Activated T-helper 1 cell treated with anti-CD3 and anti-CD28 coated beads, Interleukin-12 subunit alpha, Interleukin-12 subunit beta, Interleukin-2, Interleukin-4 antibody, amounts not matched to agents 30 ng/mL and 10 ng/mL and 1 ng/mL, durations not matched to agents 14 hours and 24 hours and 36 hours (primary cell): ENCODE measurements at regions not wholly inside any gene's neighbourhood (a gene's known extent, or its start where the extent isn't known, plus 50 kb on each side); places are given as distances from the start of the nearest gene placed in this dataset.
"Not testable (repeated sequence)": the region's sequence is repeated elsewhere in the genome, so short reads cannot be mapped to it uniquely, and the experiment has no call there.

ENCODE experiments used
- DNase-seq: peaks from one replicate; pipeline ENCODE4 v3.0.0; 2021; ENCODE audit warnings: low spot score
- H3K27ac Mint-ChIP-seq: one replicate; pipeline ENCODE4 v1.8.0; 2021; ENCODE audit warnings: mild to moderate bottlenecking, mixed read lengths
- H3K27me3 Mint-ChIP-seq: one replicate; pipeline ENCODE4 v1.8.0; 2022; ENCODE audit warnings: mild to moderate bottlenecking, moderate library complexity, mixed read lengths; ENCODE audit not compliant: insufficient read depth
- H3K36me3 Mint-ChIP-seq: one replicate; pipeline ENCODE4 v1.8.0; 2021; ENCODE audit warnings: low read depth, mixed read lengths
- H3K4me1 Mint-ChIP-seq: one replicate; pipeline ENCODE4 v1.8.0; 2021; ENCODE audit warnings: low read depth, mixed read lengths
- H3K4me3 Mint-ChIP-seq: one replicate; pipeline ENCODE4 v1.8.0; 2021; ENCODE audit warnings: mild to moderate bottlenecking, moderate library complexity, mixed read lengths
- H3K9me3 Mint-ChIP-seq: one replicate; pipeline ENCODE4 v1.8.0; 2021; ENCODE audit warnings: mixed read lengths
- intact Hi-C: fragments of 100-400 bp; cut with micrococcal nuclease; formaldehyde crosslinking; loops from one replicate; pipeline ENCODE4 v1.15.1; 2024

- DNase-seq, H3K4me1 Mint-ChIP-seq, H3K36me3 Mint-ChIP-seq, H3K27ac Mint-ChIP-seq, intact Hi-C loops, H3K4me3 Mint-ChIP-seq, H3K27me3 Mint-ChIP-seq, H3K9me3 Mint-ChIP-seq: not testable (repeated sequence)
Measured at GRCh38 chr5:163116618-163117017, 320.8 kb upstream of the CCNG1 start.

- intact Hi-C loops: no loop called here
Measured at GRCh38 chr5:163134061-163134460, 303.3 kb upstream of the CCNG1 start.

GRCh38 chr5:163135849-163136248 lies 301.5 kb upstream of the CCNG1 start:
- no peaks in the 10 kb centered on the region for H3K4me1 Mint-ChIP-seq

More at GRCh38 chr5:163134061-163134460, 303.3 kb upstream of the CCNG1 start:
- peaks cover 3% of the 10 kb centered on the region for H3K9me3 Mint-ChIP-seq
- H3K27me3 Mint-ChIP-seq: no peaks in the 10 kb centered on the region
- H3K4me1 Mint-ChIP-seq: no peaks in the 10 kb centered on the region
- no peak overlapping the region for H3K27ac Mint-ChIP-seq
- DNase-seq: no peak
- H3K4me3 Mint-ChIP-seq: no peak overlapping the region
- H3K36me3 Mint-ChIP-seq: no peaks in the 10 kb centered on the region

GRCh38 chr5:163161512-163161911 lies 275.9 kb upstream of the CCNG1 start:
- Mint-ChIP-seq H3K36me3 (no peaks in the 10 kb centered on the region), H3K9me3 (peaks cover 5% of the 10 kb centered on the region), H3K27ac (no peak overlapping the region), H3K27me3 (no peaks in the 10 kb centered on the region), H3K4me1 (no peaks in the 10 kb centered on the region), H3K4me3 (no peak overlapping the region)
- intact Hi-C loops: no loop called here
- no peak for DNase-seq

More at GRCh38 chr5:163135849-163136248, 301.5 kb upstream of the CCNG1 start:
- H3K27ac Mint-ChIP-seq: no peak overlapping the region
- no peaks in the 10 kb centered on the region for H3K27me3 Mint-ChIP-seq
- DNase-seq: no peak
- H3K9me3 Mint-ChIP-seq: peaks cover 8% of the 10 kb centered on the region
- no peak overlapping the region for H3K4me3 Mint-ChIP-seq
- intact Hi-C loops: no loop called here
- H3K36me3 Mint-ChIP-seq: no peaks in the 10 kb centered on the region

GRCh38 chr5:163162645-163163044 lies 274.8 kb upstream of the CCNG1 start:
- DNase-seq: no peak
- no peaks in the 10 kb centered on the region for H3K27me3 Mint-ChIP-seq
- no peaks in the 10 kb centered on the region for H3K4me1 Mint-ChIP-seq
- no peak overlapping the region for H3K27ac Mint-ChIP-seq
- H3K9me3 Mint-ChIP-seq: peaks cover 8% of the 10 kb centered on the region
- H3K4me3 Mint-ChIP-seq: no peak overlapping the region
- intact Hi-C loops: no loop called here
- no peaks in the 10 kb centered on the region for H3K36me3 Mint-ChIP-seq

GRCh38 chr5:163163858-163164257 lies 273.5 kb upstream of the CCNG1 start:
- Mint-ChIP-seq H3K27me3 (no peaks in the 10 kb centered on the region), H3K27ac (no peak overlapping the region), H3K4me3 (no peak overlapping the region)

GRCh38 chr5:163165277-163165676 lies 272.1 kb upstream of the CCNG1 start:
- no peaks in the 10 kb centered on the region for H3K36me3 Mint-ChIP-seq
- DNase-seq: no peak
- no peak overlapping the region for H3K27ac Mint-ChIP-seq
- peaks cover 25% of the 10 kb centered on the region for H3K9me3 Mint-ChIP-seq
- no peaks in the 10 kb centered on the region for H3K4me1 Mint-ChIP-seq
- H3K4me3 Mint-ChIP-seq: no peak overlapping the region
- H3K27me3 Mint-ChIP-seq: no peaks in the 10 kb centered on the region
- intact Hi-C loops: no loop called here

More at GRCh38 chr5:163163858-163164257, 273.5 kb upstream of the CCNG1 start:
- peaks cover 20% of the 10 kb centered on the region for H3K9me3 Mint-ChIP-seq
- intact Hi-C loops: no loop called here
- DNase-seq: no peak
- H3K36me3 Mint-ChIP-seq: no peaks in the 10 kb centered on the region
- no peaks in the 10 kb centered on the region for H3K4me1 Mint-ChIP-seq

- H3K27me3 Mint-ChIP-seq, H3K4me1 Mint-ChIP-seq, intact Hi-C loops: not testable (repeated sequence)
Measured at GRCh38 chr5:163170161-163170560, 267.2 kb upstream of the CCNG1 start.

GRCh38 chr5:163172540-163173338 lies 264.7 kb upstream of the CCNG1 start:
- H3K27me3 Mint-ChIP-seq: no peaks in the 10 kb centered on the region
- intact Hi-C loops: no loop called here
- H3K27ac Mint-ChIP-seq: no peak overlapping the region
- no peak overlapping the region for H3K4me3 Mint-ChIP-seq
- no peak for DNase-seq
- H3K9me3 Mint-ChIP-seq: peaks cover 22% of the 10 kb centered on the region
- no peaks in the 10 kb centered on the region for H3K36me3 Mint-ChIP-seq
- H3K4me1 Mint-ChIP-seq: no peaks in the 10 kb centered on the region

More at GRCh38 chr5:163170161-163170560, 267.2 kb upstream of the CCNG1 start:
- not testable (repeated sequence) for H3K36me3 Mint-ChIP-seq, H3K4me3 Mint-ChIP-seq, DNase-seq, H3K27ac Mint-ChIP-seq
- peaks cover 31% of the 10 kb centered on the region for H3K9me3 Mint-ChIP-seq

GRCh38 chr5:163177971-163178370 lies 259.4 kb upstream of the CCNG1 start:
- no peaks in the 10 kb centered on the region for H3K36me3 Mint-ChIP-seq
- no peaks in the 10 kb centered on the region for H3K4me1 Mint-ChIP-seq
- no peak for DNase-seq
- H3K4me3 Mint-ChIP-seq: no peak overlapping the region
- intact Hi-C loops: no loop called here
- no peaks in the 10 kb centered on the region for H3K27me3 Mint-ChIP-seq
- peaks cover 11% of the 10 kb centered on the region for H3K9me3 Mint-ChIP-seq
- H3K27ac Mint-ChIP-seq: no peak overlapping the region

GRCh38 chr5:163185315-163185714 lies 252.1 kb upstream of the CCNG1 start:
- DNase-seq: no peak
- intact Hi-C loops: no loop called here
- no peaks in the 10 kb centered on the region for H3K27me3 Mint-ChIP-seq
- no peaks in the 10 kb centered on the region for H3K4me1 Mint-ChIP-seq
- peaks cover 16% of the 10 kb centered on the region for H3K9me3 Mint-ChIP-seq
- no peaks in the 10 kb centered on the region for H3K36me3 Mint-ChIP-seq
- H3K4me3 Mint-ChIP-seq: no peak overlapping the region
- no peak overlapping the region for H3K27ac Mint-ChIP-seq

GRCh38 chr5:163189023-163189553 lies 248.3 kb upstream of the CCNG1 start:
- no peak overlapping the region for H3K27ac Mint-ChIP-seq
- intact Hi-C loops: no loop called here
- no peaks in the 10 kb centered on the region for H3K27me3 Mint-ChIP-seq
- H3K36me3 Mint-ChIP-seq: no peaks in the 10 kb centered on the region
- H3K4me3 Mint-ChIP-seq: no peak overlapping the region
- peaks cover 13% of the 10 kb centered on the region for H3K9me3 Mint-ChIP-seq
- DNase-seq: no peak
- H3K4me1 Mint-ChIP-seq: no peaks in the 10 kb centered on the region

- intact Hi-C loops: no loop called here
- H3K4me3 Mint-ChIP-seq: no peak overlapping the region
- DNase-seq: no peak
- H3K9me3 Mint-ChIP-seq: peaks cover 12% of the 10 kb centered on the region
- no peaks in the 10 kb centered on the region for H3K27me3 Mint-ChIP-seq
- H3K4me1 Mint-ChIP-seq: no peaks in the 10 kb centered on the region
- no peaks in the 10 kb centered on the region for H3K36me3 Mint-ChIP-seq
- H3K27ac Mint-ChIP-seq: no peak overlapping the region
Measured at GRCh38 chr5:163190283-163190682, 247.1 kb upstream of the CCNG1 start.
